NCI-H510A (cell line): ENCODE measurements at regions not wholly inside any gene's neighbourhood (a gene's known extent, or its start where the extent isn't known, plus 50 kb on each side); places are given as distances from the start of the nearest gene placed in this dataset.
A peak's percentile ranks its signal among the peaks of the same experiment; 100 is the strongest.

Source experiments
- DNase-seq: peaks from one replicate; lab custom pipeline; 2025; lab: John Stamatoyannopoulos, UW

- DNase-seq = no peak
Observed at GRCh38 chr5:116389601-116390000, 185.0 kb downstream of the SEMA6A start.

GRCh38 chr5:116388564-116389258 lies 185.9 kb downstream of the SEMA6A start:
- no peak for DNase-seq

GRCh38 chr5:116387738-116388137 lies 186.9 kb downstream of the SEMA6A start:
- DNase-seq = no peak

- no peak for DNase-seq
Observed at GRCh38 chr5:116386633-116387032, 188.0 kb downstream of the SEMA6A start.

GRCh38 chr5:116382874-116383266 lies 191.8 kb downstream of the SEMA6A start:
- no peak for DNase-seq

GRCh38 chr5:116382032-116382873 lies 192.4 kb downstream of the SEMA6A start:
- DNase-seq = no peak

GRCh38 chr5:116381201-116381600 lies 193.4 kb downstream of the SEMA6A start:
- no peak for DNase-seq

- no peak for DNase-seq
Observed at GRCh38 chr5:116380621-116381020, 194.0 kb downstream of the SEMA6A start.

GRCh38 chr5:116379306-116379705 lies 195.3 kb downstream of the SEMA6A start:
- DNase-seq = no peak

GRCh38 chr5:116378777-116379121 lies 195.9 kb downstream of the SEMA6A start:
- no peak for DNase-seq

- peak; percentile 2 for DNase-seq
Observed at GRCh38 chr5:116378007-116378776, 196.4 kb downstream of the SEMA6A start.

GRCh38 chr5:116377276-116378006 lies 197.2 kb downstream of the SEMA6A start:
- DNase-seq = no peak

GRCh38 chr5:116375926-116376325 lies 198.7 kb downstream of the SEMA6A start:
- peak; percentile 3 for DNase-seq

GRCh38 chr5:116374434-116374852 lies 200.2 kb downstream of the SEMA6A start:
- no peak for DNase-seq

GRCh38 chr5:116372931-116373597 lies 201.6 kb downstream of the SEMA6A start:
- no peak for DNase-seq

- peak; percentile 2 for DNase-seq
Observed at GRCh38 chr5:116371935-116372334, 202.7 kb downstream of the SEMA6A start.

GRCh38 chr5:116371431-116371830 lies 203.2 kb downstream of the SEMA6A start:
- DNase-seq = no peak

GRCh38 chr5:116370886-116371285 lies 203.7 kb downstream of the SEMA6A start:
- no peak for DNase-seq

- no peak for DNase-seq
Observed at GRCh38 chr5:116370149-116370548, 204.5 kb downstream of the SEMA6A start.

GRCh38 chr5:116365006-116365496 lies 209.6 kb downstream of the SEMA6A start:
- DNase-seq = no peak

GRCh38 chr5:116363780-116364179 lies 210.8 kb downstream of the SEMA6A start:
- no peak for DNase-seq
